ENCODE measurements at regions not wholly inside any gene's neighbourhood (a gene's known extent, or its start where the extent isn't known, plus 50 kb on each side); places are given as distances from the start of the nearest gene placed in this dataset.

DNA sequence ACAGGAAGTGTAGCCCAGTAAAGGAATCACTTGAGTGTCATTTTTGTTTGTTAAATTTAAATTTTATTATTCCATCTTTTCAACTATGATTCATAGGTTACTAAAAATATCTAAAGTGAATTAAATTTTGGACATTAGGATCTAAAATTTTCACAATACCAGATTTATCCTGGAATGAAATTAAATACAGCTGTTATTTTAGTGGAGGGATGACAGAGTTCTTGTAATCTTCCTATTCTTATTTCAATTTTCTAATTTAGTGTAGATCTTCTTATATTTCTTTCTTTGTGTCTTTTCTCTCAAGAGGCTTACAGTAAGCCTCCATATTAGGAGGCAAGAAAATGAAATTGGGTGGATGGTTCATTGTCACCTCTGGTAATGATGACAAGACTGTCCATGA, 167.9 kb upstream of the TNC start:
- Histone ChIP-seq H4K20me1 (ENCODE audit: control insufficient read depth, insufficient read depth, insufficient read length) (no peaks in the 10 kb centered on the region), H3K9ac (ENCODE audit: extremely low read depth, insufficient read length, low read length) (no peak overlapping the region)
- H3K36me3 Mint-ChIP-seq (ENCODE audit: insufficient read depth in 1 of 3, low read depth in 3 of 3) = no peaks in the 10 kb centered on the region

More for the DNA sequence above, 167.9 kb upstream of the TNC start:
- no peak overlapping the region for H2BK15ac ChIP-seq (ENCODE audit: low read depth, low read length)
- no peak overlapping the region for H3K4ac ChIP-seq (ENCODE audit: low read depth, low read length)
- H3K4me1 ChIP-seq (ENCODE audit: insufficient read depth, low read length) = peaks cover 2% of the 10 kb centered on the region; the same call in 1 of the 2 replicates
- Mint-ChIP-seq H3K27ac (no peak overlapping the region), H3K4me1 (peaks cover 5 to 10% of the 10 kb centered on the region in 2 experiments; a peak in 3 of 4 replicates), H3K27me3 (ENCODE audit: low read depth) (no peaks in the 10 kb centered on the region; the same call in 1 of the 2 replicates), H3K9me3 (no peaks in the 10 kb centered on the region), H3K4me3 (no peak overlapping the region)
- no peak overlapping the region for H3K18ac ChIP-seq (ENCODE audit: insufficient read length, low read depth, low read length)
- no peak overlapping the region for H2BK20ac ChIP-seq (ENCODE audit: low read depth, low read length, poor library complexity, severe bottlenecking)
- H2BK12ac ChIP-seq (ENCODE audit: insufficient read length, low read depth, low read length) = no peak overlapping the region
- H3K9me3 ChIP-seq (ENCODE audit: control insufficient read depth, low read depth, low read length) = no peaks in the 10 kb centered on the region
- H3K56ac ChIP-seq (ENCODE audit: insufficient read length, low read depth, low read length) = no peak overlapping the region
- no peak overlapping the region for H3K14ac ChIP-seq (ENCODE audit: insufficient read depth, low read length)
- no peak overlapping the region for H2AFZ ChIP-seq (ENCODE audit: low read length)
- H2AK5ac ChIP-seq (ENCODE audit: insufficient read length, low read length) = no peak overlapping the region
- no peak overlapping the region for H4K5ac ChIP-seq (ENCODE audit: insufficient read length, low read depth, low read length)
- H3K4me2 ChIP-seq (ENCODE audit: insufficient read depth, insufficient read length, low read length) = no peak overlapping the region
- no peak overlapping the region for H4K91ac ChIP-seq (ENCODE audit: insufficient read length, low read depth, low read length)
- H3T11ph ChIP-seq (ENCODE audit: low read length) = no peak overlapping the region
- no peak overlapping the region for H3K27ac ChIP-seq (ENCODE audit: insufficient read length, low read depth, low read length)
- no peaks in the 10 kb centered on the region for H3K79me2 ChIP-seq (ENCODE audit: insufficient read depth, low read length)
- no peaks in the 10 kb centered on the region for H3K23me2 ChIP-seq (ENCODE audit: insufficient read length, low read depth, low read length, poor library complexity, severe bottlenecking)
- H3K23ac ChIP-seq (ENCODE audit: insufficient read length, low read depth, low read length) = no peak overlapping the region
- DNase-seq = no peak
- H3K79me1 ChIP-seq (ENCODE audit: insufficient read depth, low read depth, low read length, poor library complexity, severe bottlenecking) = no peaks in the 10 kb centered on the region
- no peaks in the 10 kb centered on the region for H3K27me3 ChIP-seq (ENCODE audit: insufficient read depth, low read length)
- TF ChIP-seq CTCF (conservative IDR thresholded peaks at IDR 0.05) = no peak
- no peak overlapping the region for H2BK120ac ChIP-seq (ENCODE audit: low read depth, low read length, poor library complexity, severe bottlenecking)
- H4K8ac ChIP-seq (replicated peaks; ENCODE audit: insufficient read length, low read depth, low read length) = no peak overlapping the region
- no peak overlapping the region for H2BK5ac ChIP-seq (ENCODE audit: insufficient read length, low read length)
